ENCODE measurements at regions not wholly inside any gene's neighbourhood (a gene's known extent, or its start where the extent isn't known, plus 50 kb on each side); places are given as distances from the start of the nearest gene placed in this dataset.

GRCh38 chr10:45152726-45153125 lies 152.0 kb downstream of the ZNF22 start:
- TF ChIP-seq CTCF (IDR thresholded peaks at IDR 0.05) (no peak), POLR2AphosphoS5 (IDR thresholded peaks at IDR 0.05) (no peak), EP300 (IDR thresholded peaks at IDR 0.05) (no peak), POLR2A (IDR thresholded peaks at IDR 0.05) (no peak)

Measured in upper lobe of left lung (tissue), 4 donors.